ENCODE measurements at regions not wholly inside any gene's neighbourhood (a gene's known extent, or its start where the extent isn't known, plus 50 kb on each side); places are given as distances from the start of the nearest gene placed in this dataset.

GRCh38 chr1:219772265-219773036 is 155.9 kb downstream of the SLC30A10 start:
- DNase-seq, result no peak

GRCh38 chr1:219771080-219771479 is 157.3 kb downstream of the SLC30A10 start:
- no peak for DNase-seq

- no peak for DNase-seq
Observed at GRCh38 chr1:219763321-219763720, 150.4 kb upstream of the ZC3H11B start.

GRCh38 chr1:219761208-219761860 is 148.4 kb upstream of the ZC3H11B start:
- no peak for DNase-seq

- no peak for DNase-seq
Observed at GRCh38 chr1:219759095-219759494, 146.2 kb upstream of the ZC3H11B start.

- no peak for DNase-seq
Observed at GRCh38 chr1:219757890-219758289, 145.0 kb upstream of the ZC3H11B start.

- no peak for DNase-seq
Observed at GRCh38 chr1:219755234-219755633, 142.3 kb upstream of the ZC3H11B start.

- no peak for DNase-seq
Observed at GRCh38 chr1:219754767-219755166, 141.9 kb upstream of the ZC3H11B start.

GRCh38 chr1:219753914-219754313 is 141.0 kb upstream of the ZC3H11B start:
- DNase-seq, result no peak

GRCh38 chr1:219752645-219753044 is 139.7 kb upstream of the ZC3H11B start:
- no peak for DNase-seq

- no peak for DNase-seq
Observed at GRCh38 chr1:219751870-219752507, 139.1 kb upstream of the ZC3H11B start.

GRCh38 chr1:219749370-219749769 is 136.5 kb upstream of the ZC3H11B start:
- no peak for DNase-seq

- no peak for DNase-seq
Observed at GRCh38 chr1:219746141-219746540, 133.2 kb upstream of the ZC3H11B start.

- no peak for DNase-seq
Observed at GRCh38 chr1:219744652-219745469, 132.0 kb upstream of the ZC3H11B start.

- DNase-seq, result no peak
Observed at GRCh38 chr1:219741011-219741970, 128.4 kb upstream of the ZC3H11B start.

GRCh38 chr1:219733511-219734174 is 120.7 kb upstream of the ZC3H11B start:
- no peak for DNase-seq

- no peak for DNase-seq
Observed at GRCh38 chr1:219732814-219733491, 120.0 kb upstream of the ZC3H11B start.

- no peak for DNase-seq
Observed at GRCh38 chr1:219731771-219732170, 118.9 kb upstream of the ZC3H11B start.

GRCh38 chr1:219726480-219727272 is 113.8 kb upstream of the ZC3H11B start:
- no peak for DNase-seq

GRCh38 chr1:219724440-219724839 is 111.5 kb upstream of the ZC3H11B start:
- DNase-seq, result no peak
